GM13977 (cell line): ENCODE measurements at regions not wholly inside any gene's neighbourhood (a gene's known extent, or its start where the extent isn't known, plus 50 kb on each side); places are given as distances from the start of the nearest gene placed in this dataset.
"Not testable (repeated sequence)": the region's sequence is repeated elsewhere in the genome, so short reads cannot be mapped to it uniquely, and the experiment has no call there.

ENCODE experiments used
- DNase-seq: peaks from one replicate; pipeline ENCODE4 v3.0.0; 2012; ENCODE audit warnings: low spot score
- CTCF ChIP-seq: IDR thresholded peaks from 2 replicates; pipeline ENCODE4 v1.5.1; 2012; ENCODE audit warnings: mild to moderate bottlenecking, control low read depth; ENCODE audit not compliant: insufficient read depth; ENCODE audit errors: extremely low read depth, missing control alignments
- in situ Hi-C: fragments of 300-500 bp; cut with MboI; formaldehyde crosslinking; loops from one replicate; pipeline ENCODE4 v1.12.0; 2022; ENCODE audit warnings: low sequenced_read_pairs, low pct_unique_long_range_greater_than_20kb, mixed read lengths, inconsistent platforms; ENCODE audit not compliant: unreplicated experiment

GRCh38 chr6:84597238-84597875 lies 167.0 kb downstream of the TBX18 start:
- DNase-seq = no peak
- TF ChIP-seq CTCF = no peak
- in situ Hi-C loops = no loop called here

GRCh38 chr6:84596488-84596887 lies 167.9 kb downstream of the TBX18 start:
- no peak for TF ChIP-seq CTCF
- DNase-seq = no peak
- in situ Hi-C loops = no loop called here

- in situ Hi-C loops = no loop called here
- TF ChIP-seq CTCF = no peak
- DNase-seq = no peak
These were observed 175.7 kb downstream of the TBX18 start for GRCh38 chr6:84588697-84589080.

GRCh38 chr6:84587994-84588696 lies 176.3 kb downstream of the TBX18 start:
- in situ Hi-C loops, DNase-seq: not testable (repeated sequence)

GRCh38 chr6:84587202-84587940 lies 177.0 kb downstream of the TBX18 start:
- DNase-seq, in situ Hi-C loops: not testable (repeated sequence)

- no peak for DNase-seq
- no peak for TF ChIP-seq CTCF
- in situ Hi-C loops = no loop called here
These were observed 180.6 kb downstream of the TBX18 start for GRCh38 chr6:84583784-84584183.

GRCh38 chr6:84582997-84583396 lies 181.4 kb downstream of the TBX18 start:
- TF ChIP-seq CTCF = no peak
- DNase-seq = no peak
- in situ Hi-C loops = no loop called here
